ENCODE measurements at regions not wholly inside any gene's neighbourhood (a gene's known extent, or its start where the extent isn't known, plus 50 kb on each side); places are given as distances from the start of the nearest gene placed in this dataset.

GRCh38 chr2:220877897-220878296 lies 694.2 kb downstream of the EPHA4 start:
- TF ChIP-seq LEF1 (IDR thresholded peaks at IDR 0.05; ENCODE audit: borderline replicate concordance) (no peak), FOXK2 (IDR thresholded peaks at IDR 0.05) (no peak), TARDBP (IDR thresholded peaks at IDR 0.05) (no peak), HDGF (IDR thresholded peaks at IDR 0.05; ENCODE audit: borderline replicate concordance) (no peak), CTBP1 (IDR thresholded peaks at IDR 0.05; ENCODE audit: borderline replicate concordance) (no peak), NFRKB (IDR thresholded peaks at IDR 0.05) (no peak), FOXM1 (IDR thresholded peaks at IDR 0.05; ENCODE audit: borderline replicate concordance) (no peak), SUZ12 (IDR thresholded peaks at IDR 0.05) (no peak), L3MBTL2 (conservative IDR thresholded peaks at IDR 0.05) (no peak), PKNOX1 (IDR thresholded peaks at IDR 0.05) (no peak), SP1 (IDR thresholded peaks at IDR 0.05) (no peak), ELF4 (IDR thresholded peaks at IDR 0.05) (no peak), ARNT (IDR thresholded peaks at IDR 0.05) (no peak)

Measured in HEK293T (cell line).